CD14-positive monocyte (primary cell): ENCODE measurements at regions not wholly inside any gene's neighbourhood (a gene's known extent, or its start where the extent isn't known, plus 50 kb on each side); places are given as distances from the start of the nearest gene placed in this dataset.

Experiments
- DNase-seq, 3 donors: peaks; one replicate each; pipeline ENCODE4 v3.0.0-alpha.2; 2011 to 2022
- H2AFZ ChIP-seq: 2 replicates; pipeline ENCODE4 v1.6.0; 2012; ENCODE audit warnings: mild to moderate bottlenecking, low read depth, low read length, inconsistent platforms; ENCODE audit not compliant: insufficient read depth, poor library complexity, severe bottlenecking
- H3K27ac ChIP-seq, 2 donors: 1 replicate in 1 of 2; 2 replicates in 1 of 2; pipeline ENCODE4 v1.5.1; 2012 to 2013; ENCODE audit warnings: low read length in 2 of 2, control low read depth in 1 of 2, inconsistent platforms in 1 of 2, low read depth in 1 of 2, mild to moderate bottlenecking in 1 of 2
- H3K27me3 ChIP-seq, 2 donors: one replicate each; pipeline versions ENCODE4 v1.6.0 to v1.6.1; 2011 to 2013; ENCODE audit warnings: low read length in 2 of 2; ENCODE audit not compliant: control insufficient read depth in 2 of 2, insufficient read depth in 2 of 2
- H3K36me3 ChIP-seq, 2 donors: replicated peaks in 1 of 2; 1 replicate in 1 of 2; 2 replicates in 1 of 2; pipeline versions ENCODE4 v1.5.1 to v1.6.1; 2012 to 2013; ENCODE audit warnings: low read length in 2 of 2, control low read depth in 1 of 2, inconsistent platforms in 1 of 2, mild to moderate bottlenecking in 1 of 2; ENCODE audit not compliant: insufficient read depth in 2 of 2, control insufficient read depth in 1 of 2
- H3K4me1 ChIP-seq, 2 donors: 1 replicate in 1 of 2; 2 replicates in 1 of 2; pipeline versions ENCODE4 v1.5.1 to v1.6.1; 2012 to 2013; ENCODE audit warnings: low read length in 2 of 2, control low read depth in 1 of 2, inconsistent platforms in 1 of 2, mild to moderate bottlenecking in 1 of 2, moderate library complexity in 1 of 2; ENCODE audit not compliant: insufficient read depth in 2 of 2, control insufficient read depth in 1 of 2
- H3K4me2 ChIP-seq: replicated peaks from 2 replicates; pipeline ENCODE3; 2012; ENCODE audit warnings: low read length, moderate library complexity, mild to moderate bottlenecking; ENCODE audit not compliant: poor library complexity, severe bottlenecking; ENCODE audit errors: extremely low read depth
- H3K4me3 ChIP-seq, 3 experiments: fragments of 200-600 bp in 1 of 3; sonication (generic) in 1 of 3; replicated peaks in 1 of 3; 1 replicate in 2 of 3; 2 replicates in 1 of 3; pipeline ENCODE4 v1.5.1; 2011 to 2013; ENCODE audit warnings: low read length in 3 of 3, mild to moderate bottlenecking in 3 of 3, control low read depth in 2 of 3, low read depth in 2 of 3, inconsistent platforms in 1 of 3, moderate library complexity in 1 of 3
- H3K79me2 ChIP-seq: 2 replicates; pipeline ENCODE4 v1.6.0; 2012; ENCODE audit warnings: mild to moderate bottlenecking, control low read depth, inconsistent platforms, low read length, moderate library complexity; ENCODE audit not compliant: insufficient read depth
- H3K9ac ChIP-seq: 2 replicates; pipeline ENCODE4 v1.6.0; 2017; ENCODE audit warnings: low read length, mild to moderate bottlenecking; ENCODE audit not compliant: insufficient read depth, poor library complexity, severe bottlenecking
- H3K9me3 ChIP-seq, 2 donors: replicated peaks in 1 of 2; 1 replicate in 1 of 2; 2 replicates in 1 of 2; pipeline versions ENCODE4 v1.5.1 to v1.6.1; 2012 to 2013; ENCODE audit warnings: low read length in 2 of 2, control low read depth in 1 of 2; ENCODE audit not compliant: control insufficient read depth in 1 of 2, insufficient read depth in 1 of 2
- H4K20me1 ChIP-seq: 2 replicates; pipeline ENCODE4 v1.6.0; 2012; ENCODE audit warnings: mild to moderate bottlenecking, low read length, control low read depth, moderate library complexity; ENCODE audit not compliant: insufficient read depth
- H3K27ac Mint-ChIP-seq, 7 donors: one replicate each; pipeline ENCODE4 v1.8.0; 2020; ENCODE audit warnings: mild to moderate bottlenecking in 7 of 7, mixed read lengths in 7 of 7, moderate library complexity in 6 of 7, inconsistent platforms in 2 of 7
- H3K27me3 Mint-ChIP-seq, 3 donors: one replicate each; pipeline ENCODE4 v1.8.0; 2021 to 2022; ENCODE audit warnings: low read depth in 3 of 3, mild to moderate bottlenecking in 3 of 3, mixed read lengths in 3 of 3, moderate library complexity in 3 of 3, inconsistent platforms in 1 of 3
- H3K36me3 Mint-ChIP-seq, 2 donors: one replicate each; pipeline ENCODE4 v1.8.0; 2020; ENCODE audit warnings: mixed read lengths in 2 of 2, inconsistent platforms in 1 of 2, mild to moderate bottlenecking in 1 of 2
- H3K4me1 Mint-ChIP-seq: one replicate; pipeline ENCODE4 v1.8.0; 2020; ENCODE audit warnings: mild to moderate bottlenecking, mixed read lengths
- H3K4me3 Mint-ChIP-seq, 2 donors: one replicate each; pipeline ENCODE4 v1.8.0; 2020; ENCODE audit warnings: mild to moderate bottlenecking in 2 of 2, mixed read lengths in 2 of 2, moderate library complexity in 1 of 2
- H3K9me3 Mint-ChIP-seq, 7 donors: one replicate each; pipeline ENCODE4 v1.8.0; 2020 to 2022; ENCODE audit warnings: mixed read lengths in 7 of 7, mild to moderate bottlenecking in 6 of 7, moderate library complexity in 6 of 7, inconsistent platforms in 2 of 7
- WGBS: methylation state at CpG from one replicate; pipeline ENCODE4 v1.1.5; 2013; ENCODE audit warnings: missing lambda C conversion rate; ENCODE audit not compliant: insufficient coverage; 5-methylcytosine and 5-hydroxymethylcytosine counted together
- intact Hi-C, 2 donors: fragments of 100-400 bp; cut with micrococcal nuclease; formaldehyde crosslinking; loops; one replicate each; pipeline versions ENCODE4 v1.15.0 to v1.15.1; 2023
- TF ChIP-seq, protein P1 (sequence below): fragments of 200-600 bp; IDR thresholded peaks from one replicate; pipeline ENCODE4 v1.8.0; 2022; ENCODE audit warnings: antibody characterized with exemption, mild to moderate bottlenecking

DNA sequence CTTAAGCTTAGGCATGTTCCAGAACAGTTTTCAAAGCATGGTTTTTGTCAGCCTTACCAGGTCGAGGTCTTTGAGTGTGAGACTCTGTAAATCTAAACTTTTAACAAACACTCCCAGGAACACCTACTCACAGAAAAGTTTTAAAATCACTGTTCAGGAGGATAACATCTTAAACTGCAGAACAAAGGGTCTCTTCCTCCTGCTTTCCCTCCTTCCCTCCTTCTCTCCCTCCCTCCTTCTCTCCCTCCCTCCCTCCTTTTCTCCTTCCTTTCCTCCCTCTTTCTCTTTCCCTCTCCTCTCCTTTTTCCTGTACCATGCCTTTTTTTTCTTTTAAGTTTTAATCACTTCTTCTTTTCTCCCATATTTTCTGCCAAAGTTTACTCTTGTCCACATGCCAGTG lies 153.5 kb upstream of the MAF start:
- Histone ChIP-seq H4K20me1 (no peaks in the 10 kb centered on the region), H2AFZ (no peak overlapping the region), H3K27me3 (no peaks in the 10 kb centered on the region), H3K9ac (no peak overlapping the region), H3K4me3 (no peak overlapping the region), H3K9me3 (peaks cover 0 to 4% of the 10 kb centered on the region in 2 donors), H3K79me2 (no peaks in the 10 kb centered on the region), H3K4me1 (no peaks in the 10 kb centered on the region), H3K36me3 (no peaks in the 10 kb centered on the region), H3K4me2 (no peak overlapping the region), H3K27ac (no peak overlapping the region)
- 88% methylated on average over 1 of the region's 1 CpG for WGBS
- no peak for DNase-seq
- Mint-ChIP-seq H3K9me3 (peaks cover 0 to 7% (median 4%) of the 10 kb centered on the region in 7 donors), H3K4me1 (no peaks in the 10 kb centered on the region), H3K36me3 (no peaks in the 10 kb centered on the region), H3K27me3 (peaks cover 0 to 4% (median 0%) of the 10 kb centered on the region in 3 donors), H3K4me3 (no peak overlapping the region), H3K27ac (no peak overlapping the region)
- intact Hi-C loops: no loop called here
- TF ChIP-seq, protein P1, sequence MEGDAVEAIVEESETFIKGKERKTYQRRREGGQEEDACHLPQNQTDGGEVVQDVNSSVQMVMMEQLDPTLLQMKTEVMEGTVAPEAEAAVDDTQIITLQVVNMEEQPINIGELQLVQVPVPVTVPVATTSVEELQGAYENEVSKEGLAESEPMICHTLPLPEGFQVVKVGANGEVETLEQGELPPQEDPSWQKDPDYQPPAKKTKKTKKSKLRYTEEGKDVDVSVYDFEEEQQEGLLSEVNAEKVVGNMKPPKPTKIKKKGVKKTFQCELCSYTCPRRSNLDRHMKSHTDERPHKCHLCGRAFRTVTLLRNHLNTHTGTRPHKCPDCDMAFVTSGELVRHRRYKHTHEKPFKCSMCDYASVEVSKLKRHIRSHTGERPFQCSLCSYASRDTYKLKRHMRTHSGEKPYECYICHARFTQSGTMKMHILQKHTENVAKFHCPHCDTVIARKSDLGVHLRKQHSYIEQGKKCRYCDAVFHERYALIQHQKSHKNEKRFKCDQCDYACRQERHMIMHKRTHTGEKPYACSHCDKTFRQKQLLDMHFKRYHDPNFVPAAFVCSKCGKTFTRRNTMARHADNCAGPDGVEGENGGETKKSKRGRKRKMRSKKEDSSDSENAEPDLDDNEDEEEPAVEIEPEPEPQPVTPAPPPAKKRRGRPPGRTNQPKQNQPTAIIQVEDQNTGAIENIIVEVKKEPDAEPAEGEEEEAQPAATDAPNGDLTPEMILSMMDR: no peak

- H3K27ac Mint-ChIP-seq: no peak overlapping the region
Measured at GRCh38 chr16:79753286-79753685, 152.7 kb upstream of the MAF start.

More at GRCh38 chr16:79753286-79753685, 152.7 kb upstream of the MAF start:
- no peaks in the 10 kb centered on the region for H3K4me1 ChIP-seq
- Mint-ChIP-seq H3K4me1 (no peaks in the 10 kb centered on the region), H3K9me3 (peaks cover 0 to 9% (median 3%) of the 10 kb centered on the region in 7 donors), H3K27me3 (peaks cover 0 to 4% (median 0%) of the 10 kb centered on the region in 3 donors), H3K36me3 (no peaks in the 10 kb centered on the region), H3K4me3 (no peak overlapping the region)
- 83% methylated on average over 1 of the region's 2 CpGs for WGBS
- H3K9ac ChIP-seq: no peak overlapping the region
- H3K4me3 ChIP-seq: no peak overlapping the region
- H3K4me2 ChIP-seq: no peak overlapping the region
- DNase-seq: no peak
- TF ChIP-seq, protein P1: no peak
- no peak overlapping the region for H2AFZ ChIP-seq
- no peaks in the 10 kb centered on the region for H3K27me3 ChIP-seq
- intact Hi-C loops: no loop called here
- no peaks in the 10 kb centered on the region for H3K79me2 ChIP-seq
- no peaks in the 10 kb centered on the region for H4K20me1 ChIP-seq
- H3K9me3 ChIP-seq: peaks cover 0 to 4% of the 10 kb centered on the region in 2 donors
- no peak overlapping the region for H3K27ac ChIP-seq
- no peaks in the 10 kb centered on the region for H3K36me3 ChIP-seq
